SK-N-SH (cell line): ENCODE measurements at regions not wholly inside any gene's neighbourhood (a gene's known extent, or its start where the extent isn't known, plus 50 kb on each side); places are given as distances from the start of the nearest gene placed in this dataset.

Source experiments
- CTCF ChIA-PET: fragments of 300-600, 350-600 bp; formaldehyde crosslinking; extraction: SDS; loops from one replicate; lab custom pipeline; 2021; lab: Yijun Ruan, JAX
- POLR2A ChIA-PET: fragments of 350-600 bp; sonication (Branson Sonifier 250); formaldehyde crosslinking; extraction: SDS; loops from one replicate; lab custom pipeline; 2020; ENCODE audit warnings: antibody characterized with exemption, inconsistent platforms; lab: Yijun Ruan, JAX
- DNase-seq: peaks from one replicate; pipeline ENCODE4 v3.0.0; 2012
- H2AFZ ChIP-seq: fragments of 200-600 bp; sonication (generic); 2 replicates; pipeline ENCODE4 v1.8.1; 2016; ENCODE audit warnings: antibody characterized with exemption, mild to moderate bottlenecking, low read depth
- H3F3A ChIP-seq: fragments of 200-600 bp; sonication (generic); replicated peaks from 2 replicates; pipeline ENCODE3; 2016; ENCODE audit warnings: antibody characterized with exemption, mild to moderate bottlenecking; ENCODE audit not compliant: insufficient read depth
- H3K27ac ChIP-seq, 2 experiments: fragments of 200-500 bp in 1 of 2; fragments of 200-600 bp in 1 of 2; sonication (Bioruptor generic) in 1 of 2; sonication (generic), shearing (Covaris generic) in 1 of 2; 2 replicates each; pipeline versions ENCODE4 v1.5.1 to v1.6.1; 2014 to 2016; ENCODE audit warnings: low read depth in 2 of 2, inconsistent platforms in 1 of 2, low read length in 1 of 2, mild to moderate bottlenecking in 1 of 2, mixed read lengths in 1 of 2
- H3K27me3 ChIP-seq: fragments of 200-600 bp; sonication (generic), shearing (Covaris generic); 2 replicates; pipeline ENCODE4 v1.6.1; 2016; ENCODE audit warnings: mixed run types; ENCODE audit not compliant: insufficient read depth
- H3K36me3 ChIP-seq, 2 experiments: fragments of 200-500 bp in 1 of 2; fragments of 200-600 bp in 1 of 2; sonication (Bioruptor generic) in 1 of 2; sonication (generic) in 1 of 2; replicated peaks in 1 of 2; 2 replicates each; pipeline versions ENCODE3 to v1.5.1; 2014 to 2016; ENCODE audit warnings: low read length in 1 of 2, mild to moderate bottlenecking in 1 of 2; ENCODE audit not compliant: insufficient read depth in 2 of 2, control insufficient read depth in 1 of 2
- H3K4me1 ChIP-seq, 2 experiments: fragments of 200-500 bp in 1 of 2; fragments of 200-600 bp in 1 of 2; sonication (Bioruptor generic) in 1 of 2; sonication (generic), shearing (Covaris generic) in 1 of 2; 2 replicates each; pipeline versions ENCODE4 v1.5.1 to v1.6.1; 2014 to 2016; ENCODE audit warnings: low read depth in 1 of 2, low read length in 1 of 2, mixed run types in 1 of 2; ENCODE audit not compliant: insufficient read depth in 2 of 2, control insufficient read depth in 1 of 2
- H3K4me2 ChIP-seq: fragments of 200-600 bp; sonication (generic), shearing (Covaris generic); 2 replicates; pipeline ENCODE4 v1.6.1; 2017; ENCODE audit warnings: mixed run types
- H3K4me3 ChIP-seq, 2 experiments: fragments of 200-500 bp in 1 of 2; fragments of 200-600 bp in 1 of 2; sonication (Bioruptor generic) in 1 of 2; sonication (generic), shearing (Covaris generic) in 1 of 2; 2 replicates each; pipeline versions ENCODE4 v1.5.1 to v1.8.1; 2014 to 2016; ENCODE audit warnings: low read depth in 2 of 2, inconsistent platforms in 1 of 2, low read length in 1 of 2, mild to moderate bottlenecking in 1 of 2, mixed read lengths in 1 of 2, moderate library complexity in 1 of 2
- H3K79me2 ChIP-seq: fragments of 200-600 bp; sonication (generic); 2 replicates; pipeline ENCODE4 v1.8.1; 2017; ENCODE audit warnings: mild to moderate bottlenecking; ENCODE audit not compliant: insufficient read depth
- H3K9ac ChIP-seq: fragments of 200-600 bp; sonication (generic); 2 replicates; pipeline ENCODE4 v1.6.1; 2017; ENCODE audit warnings: mixed run types
- H3K9me2 ChIP-seq: fragments of 200-600 bp; sonication (generic); 2 replicates; pipeline ENCODE4 v1.6.1; 2017; ENCODE audit warnings: mixed run types
- H3K9me3 ChIP-seq: fragments of 200-600 bp; sonication (generic); 2 replicates; pipeline ENCODE4 v1.6.1; 2017; ENCODE audit warnings: mixed run types, mild to moderate bottlenecking, moderate library complexity
- H4K20me1 ChIP-seq: fragments of 200-600 bp; sonication (generic); 2 replicates; pipeline ENCODE4 v1.6.1; 2017; ENCODE audit warnings: mild to moderate bottlenecking, mixed run types; ENCODE audit not compliant: insufficient read depth
- ELF1 ChIP-seq: IDR thresholded peaks from 2 replicates; pipeline ENCODE4 v1.4.0; 2012
- EP300 ChIP-seq, 2 experiments: IDR thresholded peaks; 2 replicates each; pipeline versions ENCODE4 v1.4.0 to v1.6.1; 2012; ENCODE audit warnings: borderline replicate concordance in 1 of 2, low read depth in 1 of 2, low read length in 1 of 2
- FOSL2 ChIP-seq: IDR thresholded peaks from 2 replicates; pipeline ENCODE4 v1.4.0; 2012; ENCODE audit warnings: low read depth, mild to moderate bottlenecking, moderate library complexity, borderline replicate concordance
- GATA2 ChIP-seq: sonication (generic); formaldehyde crosslinking; IDR thresholded peaks from 2 replicates; pipeline ENCODE4 v1.5.0; 2020; ENCODE audit warnings: mild to moderate bottlenecking, missing genetic modification reagents
- JUND ChIP-seq: IDR thresholded peaks from 2 replicates; pipeline ENCODE4 v1.4.0; 2012
- MXI1 ChIP-seq: IDR thresholded peaks from 2 replicates; pipeline ENCODE4 v1.6.1; 2012; ENCODE audit warnings: mild to moderate bottlenecking, low read depth, low read length, improper control_type of control experiment
- NRF1 ChIP-seq: IDR thresholded peaks from 2 replicates; pipeline ENCODE4 v1.6.1; 2012; ENCODE audit warnings: low read depth, mild to moderate bottlenecking, low read length
- POLR2AphosphoS5 ChIP-seq: IDR thresholded peaks from 2 replicates; pipeline ENCODE4 v1.6.1; 2012; ENCODE audit warnings: low read depth, low read length
- RXRA ChIP-seq: IDR thresholded peaks from 2 replicates; pipeline ENCODE4 v1.4.0; 2012; ENCODE audit warnings: low read depth, mild to moderate bottlenecking, borderline replicate concordance
- SIN3A ChIP-seq: IDR thresholded peaks from 2 replicates; pipeline ENCODE4 v1.6.1; 2012; ENCODE audit warnings: low read depth, mild to moderate bottlenecking, low read length, moderate library complexity, borderline replicate concordance
- WGBS: methylation state at CpG from one replicate; pipeline ENCODE4 v1.1.6; 2017; ENCODE audit warnings: low lambda C conversion rate; 5-methylcytosine and 5-hydroxymethylcytosine counted together
- TF ChIP-seq, protein P1 (sequence below): IDR thresholded peaks from 2 replicates; pipeline ENCODE4 v1.6.1; 2012; ENCODE audit warnings: mild to moderate bottlenecking, low read depth, low read length, moderate library complexity
- TF ChIP-seq, protein P2 (sequence below): IDR thresholded peaks from 2 replicates; pipeline ENCODE4 v1.4.0; 2012; ENCODE audit warnings: low read depth, borderline replicate concordance

DNA sequence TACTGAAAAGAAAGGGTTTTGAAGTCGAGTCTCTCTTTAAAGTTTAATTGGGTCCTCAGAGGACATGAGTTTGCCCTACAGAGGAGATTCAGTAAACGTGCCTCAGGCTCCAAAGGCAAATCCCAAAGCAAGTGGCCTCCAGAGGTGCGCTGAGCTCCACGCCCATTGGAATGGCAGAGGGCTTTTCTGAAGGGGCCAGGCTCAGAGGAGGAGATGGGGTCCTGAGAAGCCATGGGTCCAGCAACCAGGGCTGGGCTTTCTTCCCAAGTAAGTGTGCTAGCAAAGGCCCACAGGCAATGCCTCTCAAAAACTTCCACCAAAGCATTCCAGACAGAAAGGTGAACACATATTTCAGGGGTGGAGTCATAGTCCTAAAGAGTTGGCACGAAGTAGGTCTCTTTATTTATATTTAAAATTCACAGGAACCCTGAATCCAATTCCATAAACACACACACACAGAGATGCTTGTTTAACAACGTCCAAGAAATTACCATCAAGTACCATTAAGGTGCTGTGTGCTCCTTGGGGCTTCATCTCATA, 93.0 kb upstream of the SH3BP4 start:
- Histone ChIP-seq H3F3A (no peaks in the 10 kb centered on the region), H3K4me1 (peaks cover 0 to 3% of the 10 kb centered on the region in 2 experiments; a peak in 1 of 4 replicates), H3K4me2 (no peak overlapping the region), H3K4me3 (no peak overlapping the region), H2AFZ (no peak overlapping the region), H3K79me2 (no peaks in the 10 kb centered on the region), H3K27me3 (no peaks in the 10 kb centered on the region), H3K36me3 (no peaks in the 10 kb centered on the region), H3K9me3 (no peaks in the 10 kb centered on the region), H3K27ac (no peak overlapping the region), H3K9me2 (no peaks in the 10 kb centered on the region), H4K20me1 (no peaks in the 10 kb centered on the region)
- ChIA-PET CTCF (interaction anchor here (0.6 to 0.8 kb wide), 2 partner anchors 8 to 21 kb away, joined by 3 to 4 read pairs; no protein-coding TSS in a partner anchor), POLR2A (no interaction called here)
- 67% methylated on average over 4 of the region's 6 CpGs for WGBS
- no peak for DNase-seq
- no peak for TF ChIP-seq SIN3A
- no peak for TF ChIP-seq EP300 (IDR thresholded peaks at IDR 0.05; ENCODE audit: borderline replicate concordance in 1 of 2, low read depth in 1 of 2, low read length in 1 of 2)
- TF ChIP-seq, protein P1, sequence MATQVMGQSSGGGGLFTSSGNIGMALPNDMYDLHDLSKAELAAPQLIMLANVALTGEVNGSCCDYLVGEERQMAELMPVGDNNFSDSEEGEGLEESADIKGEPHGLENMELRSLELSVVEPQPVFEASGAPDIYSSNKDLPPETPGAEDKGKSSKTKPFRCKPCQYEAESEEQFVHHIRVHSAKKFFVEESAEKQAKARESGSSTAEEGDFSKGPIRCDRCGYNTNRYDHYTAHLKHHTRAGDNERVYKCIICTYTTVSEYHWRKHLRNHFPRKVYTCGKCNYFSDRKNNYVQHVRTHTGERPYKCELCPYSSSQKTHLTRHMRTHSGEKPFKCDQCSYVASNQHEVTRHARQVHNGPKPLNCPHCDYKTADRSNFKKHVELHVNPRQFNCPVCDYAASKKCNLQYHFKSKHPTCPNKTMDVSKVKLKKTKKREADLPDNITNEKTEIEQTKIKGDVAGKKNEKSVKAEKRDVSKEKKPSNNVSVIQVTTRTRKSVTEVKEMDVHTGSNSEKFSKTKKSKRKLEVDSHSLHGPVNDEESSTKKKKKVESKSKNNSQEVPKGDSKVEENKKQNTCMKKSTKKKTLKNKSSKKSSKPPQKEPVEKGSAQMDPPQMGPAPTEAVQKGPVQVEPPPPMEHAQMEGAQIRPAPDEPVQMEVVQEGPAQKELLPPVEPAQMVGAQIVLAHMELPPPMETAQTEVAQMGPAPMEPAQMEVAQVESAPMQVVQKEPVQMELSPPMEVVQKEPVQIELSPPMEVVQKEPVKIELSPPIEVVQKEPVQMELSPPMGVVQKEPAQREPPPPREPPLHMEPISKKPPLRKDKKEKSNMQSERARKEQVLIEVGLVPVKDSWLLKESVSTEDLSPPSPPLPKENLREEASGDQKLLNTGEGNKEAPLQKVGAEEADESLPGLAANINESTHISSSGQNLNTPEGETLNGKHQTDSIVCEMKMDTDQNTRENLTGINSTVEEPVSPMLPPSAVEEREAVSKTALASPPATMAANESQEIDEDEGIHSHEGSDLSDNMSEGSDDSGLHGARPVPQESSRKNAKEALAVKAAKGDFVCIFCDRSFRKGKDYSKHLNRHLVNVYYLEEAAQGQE, result no peak
- no peak for TF ChIP-seq ELF1
- TF ChIP-seq NRF1, result no peak
- TF ChIP-seq GATA2 (CRISPR knock-in tag), result no peak
- TF ChIP-seq POLR2AphosphoS5, result no peak
- no peak for TF ChIP-seq FOSL2
- no peak for TF ChIP-seq RXRA
- TF ChIP-seq MXI1, result no peak
- TF ChIP-seq, all 33 proteins: peak for 0
- H3K9ac ChIP-seq, result no peak overlapping the region

DNA sequence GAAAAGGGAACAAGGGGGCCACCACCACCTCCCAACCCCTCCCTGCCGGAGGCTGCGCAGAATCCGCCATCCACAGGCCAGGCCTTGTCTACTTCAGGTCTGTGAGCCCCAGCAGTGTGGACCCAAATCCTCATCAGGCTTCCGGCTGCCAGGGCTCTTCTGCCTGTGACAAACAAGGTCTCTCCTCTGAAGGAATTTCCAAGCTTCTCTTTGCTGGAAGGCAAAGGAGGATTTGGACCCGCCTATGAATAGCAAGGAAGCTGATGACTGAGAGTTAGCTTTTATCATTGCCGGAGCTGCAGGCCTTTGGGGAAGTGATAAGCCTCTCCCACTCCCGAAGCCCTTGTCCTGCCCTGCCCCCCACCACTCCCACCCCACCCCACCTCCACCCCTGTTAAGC, 93.7 kb upstream of the SH3BP4 start:
- ChIA-PET POLR2A (no interaction called here), CTCF (interaction anchor here (0.6 kb wide), 1 partner anchor 8 kb away, joined by 3 read pairs; no protein-coding TSS in a partner anchor)

More for the DNA sequence above, 93.7 kb upstream of the SH3BP4 start:
- H3K4me2 ChIP-seq, result no peak overlapping the region
- TF ChIP-seq, protein P2, sequence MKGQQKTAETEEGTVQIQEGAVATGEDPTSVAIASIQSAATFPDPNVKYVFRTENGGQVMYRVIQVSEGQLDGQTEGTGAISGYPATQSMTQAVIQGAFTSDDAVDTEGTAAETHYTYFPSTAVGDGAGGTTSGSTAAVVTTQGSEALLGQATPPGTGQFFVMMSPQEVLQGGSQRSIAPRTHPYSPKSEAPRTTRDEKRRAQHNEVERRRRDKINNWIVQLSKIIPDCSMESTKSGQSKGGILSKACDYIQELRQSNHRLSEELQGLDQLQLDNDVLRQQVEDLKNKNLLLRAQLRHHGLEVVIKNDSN, result no peak
- TF ChIP-seq FOSL2, result no peak
- TF ChIP-seq ELF1, result no peak
- no peak for TF ChIP-seq JUND
- TF ChIP-seq SIN3A, result no peak
- no peaks in the 10 kb centered on the region for H3K79me2 ChIP-seq
- H2AFZ ChIP-seq, result no peak overlapping the region
- no peaks in the 10 kb centered on the region for H3K9me3 ChIP-seq
- H3K36me3 ChIP-seq, result no peaks in the 10 kb centered on the region
- H3K27me3 ChIP-seq, result no peaks in the 10 kb centered on the region
- no peak overlapping the region for H3K27ac ChIP-seq
- no peak for DNase-seq
- peaks cover 0 to 3% of the 10 kb centered on the region in 2 experiments; a peak in 1 of 4 replicates for H3K4me1 ChIP-seq
- H3F3A ChIP-seq, result no peaks in the 10 kb centered on the region
- no peak overlapping the region for H3K9ac ChIP-seq
- H3K9me2 ChIP-seq, result no peaks in the 10 kb centered on the region
- no peaks in the 10 kb centered on the region for H4K20me1 ChIP-seq
- 81% methylated on average over 4 of the region's 7 CpGs for WGBS
- H3K4me3 ChIP-seq, result no peak overlapping the region
